Erythroblast (primary cell): ENCODE measurements at regions not wholly inside any gene's neighbourhood (a gene's known extent, or its start where the extent isn't known, plus 50 kb on each side); places are given as distances from the start of the nearest gene placed in this dataset.
"Not testable (repeated sequence)": the region's sequence is repeated elsewhere in the genome, so short reads cannot be mapped to it uniquely, and the experiment has no call there.

Experiments used
- GATA1 ChIP-seq: IDR thresholded peaks from 2 replicates; pipeline ENCODE4 v1.6.1; 2011; ENCODE audit warnings: low read depth, mild to moderate bottlenecking, control low read depth, low read length, moderate library complexity
- POLR2A ChIP-seq: IDR thresholded peaks from 2 replicates; pipeline ENCODE4 v1.6.1; 2011; ENCODE audit warnings: mild to moderate bottlenecking, low read length

DNA sequence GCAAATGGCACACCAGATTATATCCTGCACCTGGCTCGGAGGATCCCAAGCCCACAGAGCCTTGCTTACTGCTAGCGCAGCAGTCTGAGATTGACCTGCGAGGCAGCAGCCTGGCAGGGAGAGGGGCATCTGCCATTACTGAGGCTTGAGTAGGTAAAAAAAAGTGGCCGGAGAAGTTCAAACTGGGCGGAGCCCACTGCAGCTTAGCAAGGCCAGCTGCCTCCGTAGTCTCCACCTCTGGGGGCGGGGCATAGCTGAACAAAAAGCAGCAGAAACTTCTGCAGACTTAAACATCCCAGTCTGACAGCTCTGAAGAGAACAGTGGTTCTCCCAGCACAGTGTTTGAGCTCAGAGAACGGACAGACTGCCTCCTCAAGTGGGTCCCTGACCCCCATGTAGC, 85.4 kb upstream of the TMEM170B start:
- not testable (repeated sequence) for TF ChIP-seq POLR2A, GATA1
